Tibial nerve (tissue), 4 donors: ENCODE measurements at regions not wholly inside any gene's neighbourhood (a gene's known extent, or its start where the extent isn't known, plus 50 kb on each side); places are given as distances from the start of the nearest gene placed in this dataset.

ENCODE experiments used
- DNase-seq, 2 donors: peaks; one replicate each; pipeline ENCODE4 v3.0.0-alpha.2; 2019; ENCODE audit warnings: low spot score in 2 of 2
- H3K27ac ChIP-seq, 4 donors: fragments of 200-600 bp; sonication (generic) in 3 of 4; one replicate each; pipeline ENCODE4 v1.5.1; 2017 to 2019; ENCODE audit warnings: mild to moderate bottlenecking in 1 of 4
- H3K27me3 ChIP-seq, 2 donors: fragments of 200-600 bp; sonication (generic) in 1 of 2; one replicate each; pipeline versions ENCODE4 v1.5.1 to v1.6.0; 2017 to 2019
- H3K36me3 ChIP-seq, 3 donors: fragments of 200-600 bp; sonication (generic); one replicate each; pipeline ENCODE4 v1.5.1; 2018 to 2019
- H3K4me1 ChIP-seq, 4 donors: fragments of 200-600 bp; sonication (generic) in 3 of 4; one replicate each; pipeline ENCODE4 v1.5.1; 2017 to 2019
- H3K4me3 ChIP-seq, 4 donors: fragments of 200-600 bp; sonication (generic) in 3 of 4; one replicate each; pipeline ENCODE4 v1.5.1; 2017 to 2019; ENCODE audit warnings: mild to moderate bottlenecking in 1 of 4, moderate library complexity in 1 of 4
- H3K9me3 ChIP-seq, 4 donors: fragments of 200-600 bp; sonication (generic) in 3 of 4; one replicate each; pipeline ENCODE4 v1.5.1; 2017 to 2019
- CTCF ChIP-seq, 5 experiments: fragments of 200-600 bp in 3 of 5; fragments of 450-650 bp in 2 of 5; sonication (generic) in 3 of 5; IDR thresholded peaks; one replicate each; pipeline ENCODE4 v1.5.1; 2016 to 2019; ENCODE audit warnings: antibody characterized with exemption in 5 of 5, mild to moderate bottlenecking in 3 of 5, moderate library complexity in 2 of 5
- EP300 ChIP-seq, 2 donors: sonication (generic); formaldehyde crosslinking; IDR thresholded peaks; one replicate each; pipeline ENCODE4 v1.6.1; 2017; ENCODE audit warnings: antibody characterized with exemption in 2 of 2, mild to moderate bottlenecking in 1 of 2
- POLR2A ChIP-seq, 2 donors: fragments of 450-650 bp; IDR thresholded peaks; one replicate each; pipeline ENCODE4 v1.6.1; 2017; ENCODE audit warnings: antibody characterized with exemption in 2 of 2, mild to moderate bottlenecking in 2 of 2, moderate library complexity in 2 of 2
- WGBS, 2 donors: methylation state at CpG; one replicate each; pipeline ENCODE4 v1.1.5; 2018; 5-methylcytosine and 5-hydroxymethylcytosine counted together

DNA sequence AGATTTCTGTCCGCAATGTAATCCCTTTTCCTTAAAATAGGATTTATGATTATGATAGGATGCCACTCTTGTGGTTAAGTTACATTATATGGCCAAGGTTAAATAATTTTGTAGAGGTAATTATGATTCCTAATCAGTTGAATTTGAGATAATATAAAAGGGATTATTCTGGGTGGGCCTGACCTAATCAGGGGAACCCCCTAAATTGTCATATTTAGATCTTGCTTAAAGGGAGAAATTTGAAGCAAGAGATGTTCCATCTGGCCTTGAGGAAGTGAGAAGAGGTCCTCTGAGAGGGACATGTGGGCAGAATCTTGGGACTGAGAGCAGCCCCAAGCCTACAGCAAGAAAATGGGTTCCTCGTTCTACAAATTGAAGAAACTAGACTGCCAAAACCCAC lies 1550.1 kb upstream of the TENM4 start:
- no peaks in the 10 kb centered on the region for H3K4me1 ChIP-seq
- no peak overlapping the region for H3K4me3 ChIP-seq
- no peaks in the 10 kb centered on the region for H3K27me3 ChIP-seq
- TF ChIP-seq CTCF (IDR thresholded peaks at IDR 0.05), result no peak
- TF ChIP-seq POLR2A (IDR thresholded peaks at IDR 0.05), result no peak
- TF ChIP-seq EP300 (IDR thresholded peaks at IDR 0.05), result no peak
- DNase-seq, result no peak
- no peaks in the 10 kb centered on the region for H3K36me3 ChIP-seq
- no peaks in the 10 kb centered on the region for H3K9me3 ChIP-seq
- H3K27ac ChIP-seq, result no peak overlapping the region
- 92 to 94% methylated on average over 2 of the region's 2 CpGs for WGBS, 2 donors

DNA sequence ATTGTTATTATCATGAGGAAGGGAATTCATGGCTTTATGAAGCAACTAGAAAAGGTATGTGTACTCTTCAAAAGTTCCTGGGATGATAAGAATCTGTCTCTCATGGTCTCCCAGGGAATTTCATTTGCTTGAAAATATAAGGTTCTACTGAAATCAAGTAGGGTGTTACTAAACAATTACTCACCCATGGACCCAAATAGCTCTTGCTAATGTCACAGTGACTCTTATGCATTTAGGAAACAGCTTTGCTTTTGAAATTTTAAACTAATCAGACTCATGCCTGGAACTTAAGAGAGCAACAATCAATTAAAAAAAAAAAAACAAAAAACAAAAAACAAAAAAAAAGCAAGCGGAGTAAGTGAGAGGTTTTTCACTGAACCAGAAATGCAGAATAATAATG lies 1546.3 kb upstream of the TENM4 start:
- no peaks in the 10 kb centered on the region for H3K27me3 ChIP-seq
- H3K4me1 ChIP-seq, result no peaks in the 10 kb centered on the region
- DNase-seq, result no peak
- 82 to 93% methylated on average over 1 of the region's 1 CpG for WGBS, 2 donors
- H3K27ac ChIP-seq, result no peak overlapping the region
- no peaks in the 10 kb centered on the region for H3K36me3 ChIP-seq
- no peaks in the 10 kb centered on the region for H3K9me3 ChIP-seq
- no peak for TF ChIP-seq EP300 (IDR thresholded peaks at IDR 0.05)
- TF ChIP-seq CTCF (IDR thresholded peaks at IDR 0.05), result no peak
- no peak for TF ChIP-seq POLR2A (IDR thresholded peaks at IDR 0.05)
- H3K4me3 ChIP-seq, result no peak overlapping the region

DNA sequence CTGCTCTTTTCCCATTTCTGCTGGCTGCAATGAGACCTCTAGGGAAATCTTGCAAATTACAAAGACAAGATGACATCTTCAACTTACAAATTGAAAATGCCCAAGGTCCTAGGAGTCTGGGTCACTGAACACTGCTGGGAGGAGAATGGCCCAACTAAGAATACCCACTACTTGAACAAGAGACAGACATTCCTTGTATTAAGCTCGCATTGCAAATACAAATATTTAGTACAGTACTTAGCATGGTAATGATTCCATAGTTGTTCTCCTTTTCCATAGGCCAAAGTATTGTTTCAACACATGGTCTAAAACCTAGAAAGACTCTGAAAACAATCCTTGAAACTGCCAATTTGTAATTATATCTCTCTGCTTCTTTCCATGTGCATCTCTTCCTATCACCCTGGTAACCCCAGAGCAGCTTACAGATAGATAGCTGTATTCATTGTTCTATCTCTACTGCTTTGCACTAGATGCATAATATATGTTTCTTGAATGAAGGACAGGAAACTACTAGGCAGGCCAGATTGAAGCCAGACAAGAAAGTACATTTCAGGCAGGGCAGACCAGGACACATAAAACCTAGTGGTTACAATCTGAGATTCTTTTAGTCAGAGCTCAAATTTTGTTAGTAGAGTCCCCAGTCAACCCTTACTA lies 1545.7 kb upstream of the TENM4 start:
- no peaks in the 10 kb centered on the region for H3K4me1 ChIP-seq
- no peak for DNase-seq
- no peaks in the 10 kb centered on the region for H3K9me3 ChIP-seq
- H3K27ac ChIP-seq, result no peak overlapping the region
- no peaks in the 10 kb centered on the region for H3K27me3 ChIP-seq
- 56% methylated on average over 1 of the region's 1 CpG for WGBS, 2 donors
- TF ChIP-seq CTCF (IDR thresholded peaks at IDR 0.05) (no peak), POLR2A (IDR thresholded peaks at IDR 0.05) (no peak), EP300 (IDR thresholded peaks at IDR 0.05) (no peak)
- no peaks in the 10 kb centered on the region for H3K36me3 ChIP-seq
- H3K4me3 ChIP-seq, result no peak overlapping the region

DNA sequence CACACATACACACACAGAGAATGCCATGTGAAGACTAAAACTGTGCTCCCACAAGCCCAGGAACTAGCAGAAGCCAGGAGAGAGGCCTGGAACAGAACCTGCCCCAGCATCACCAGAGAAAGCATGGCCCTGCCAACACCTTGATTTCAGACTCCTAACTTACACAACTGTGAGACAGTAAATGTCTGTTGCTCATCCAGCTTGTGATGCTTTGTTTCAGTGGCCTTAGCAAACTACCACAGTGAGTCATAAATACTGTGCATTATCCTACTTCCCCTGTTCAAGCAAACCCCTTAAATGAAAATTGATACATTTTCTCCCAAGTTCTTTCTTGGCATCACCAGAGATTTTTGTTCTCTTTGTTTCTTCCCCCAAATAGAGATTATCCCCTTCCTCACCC lies 1539.4 kb upstream of the TENM4 start:
- no peak for DNase-seq
- Histone ChIP-seq H3K4me1 (no peaks in the 10 kb centered on the region), H3K9me3 (no peaks in the 10 kb centered on the region)

DNA sequence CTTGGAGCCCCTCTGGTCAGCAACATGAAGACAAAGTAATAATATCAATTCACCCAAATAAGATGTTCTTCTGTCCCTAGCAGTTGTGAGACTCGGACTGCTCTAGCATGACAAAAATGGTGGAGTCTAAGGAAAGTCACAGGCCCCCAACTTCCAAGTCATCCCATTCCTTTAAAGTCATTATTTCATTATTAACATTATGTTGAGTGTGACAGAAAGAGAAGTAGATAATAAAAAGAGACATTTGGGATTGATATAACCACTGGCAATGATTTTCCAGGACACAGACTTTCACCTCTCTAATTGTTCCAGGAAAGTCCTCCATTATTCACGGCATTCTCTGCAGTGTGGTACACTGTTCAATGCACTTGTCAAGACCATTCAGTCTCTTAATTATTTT lies 1533.0 kb upstream of the TENM4 start:
- H3K4me3 ChIP-seq, result no peak overlapping the region
- 90 to 94% methylated on average over 2 of the region's 2 CpGs for WGBS, 2 donors
- H3K36me3 ChIP-seq, result no peaks in the 10 kb centered on the region
- no peaks in the 10 kb centered on the region for H3K9me3 ChIP-seq
- no peak overlapping the region for H3K27ac ChIP-seq
- no peak for DNase-seq
- H3K4me1 ChIP-seq, result no peaks in the 10 kb centered on the region
- H3K27me3 ChIP-seq, result no peaks in the 10 kb centered on the region
- TF ChIP-seq POLR2A (IDR thresholded peaks at IDR 0.05) (no peak), CTCF (IDR thresholded peaks at IDR 0.05) (no peak)

More for the DNA sequence above, 1539.4 kb upstream of the TENM4 start:
- no peak overlapping the region for H3K4me3 ChIP-seq
- no peaks in the 10 kb centered on the region for H3K27me3 ChIP-seq
- TF ChIP-seq CTCF (IDR thresholded peaks at IDR 0.05) (no peak), POLR2A (IDR thresholded peaks at IDR 0.05) (no peak), EP300 (IDR thresholded peaks at IDR 0.05) (no peak)
- no peak overlapping the region for H3K27ac ChIP-seq
- H3K36me3 ChIP-seq, result no peaks in the 10 kb centered on the region
